Eye (tissue), 1 donor: ENCODE measurements at regions not wholly inside any gene's neighbourhood (a gene's known extent, or its start where the extent isn't known, plus 50 kb on each side); places are given as distances from the start of the nearest gene placed in this dataset.
"Not testable (repeated sequence)": the region's sequence is repeated elsewhere in the genome, so short reads cannot be mapped to it uniquely, and the experiment has no call there.

Experiments
- DNase-seq: peaks from one replicate; pipeline ENCODE4 v3.0.0-alpha.2; 2015

- not testable (repeated sequence) for DNase-seq
These were observed 116.2 kb downstream of the ADRA2C start for GRCh38 chr4:3882316-3882885.

DNA sequence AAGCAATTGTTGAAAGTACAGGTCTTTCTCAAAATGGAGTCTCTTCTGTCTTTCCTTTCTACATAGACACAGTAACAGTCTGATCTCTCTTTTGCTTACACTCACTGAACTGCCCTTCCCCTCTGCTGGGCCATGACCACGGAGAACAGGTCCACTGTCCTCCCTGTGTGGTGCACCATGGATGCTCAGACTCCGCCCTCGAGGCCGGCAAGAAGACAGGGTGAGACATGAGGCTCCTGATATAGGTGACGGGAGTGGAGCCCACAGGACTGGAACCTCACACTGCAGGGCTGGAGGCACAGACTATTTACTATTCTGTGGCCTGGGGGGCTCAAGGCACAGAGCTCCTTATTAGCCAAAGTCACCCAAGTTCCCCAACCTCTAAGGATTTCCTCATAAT, 118.1 kb downstream of the ADRA2C start:
- DNase-seq = not testable (repeated sequence)

DNA sequence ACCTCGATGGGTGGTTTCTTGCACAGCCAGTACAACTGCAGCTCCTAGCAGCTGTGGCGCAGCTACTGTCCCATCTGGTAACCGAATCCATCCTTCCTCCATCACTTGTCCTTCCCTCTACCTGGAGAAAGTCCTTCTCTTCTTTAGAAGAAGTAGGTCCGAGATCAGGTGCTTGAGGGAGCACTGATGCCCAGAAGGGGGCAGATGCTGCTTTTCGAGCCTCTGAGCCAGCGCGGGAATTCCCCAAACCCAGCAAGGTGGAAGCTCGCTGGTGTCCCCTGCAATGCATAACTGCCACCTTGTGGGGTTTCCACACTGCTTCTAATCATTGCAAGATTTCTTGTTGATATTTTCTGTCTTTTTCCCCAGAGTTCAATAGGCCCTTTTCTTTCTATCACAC, 127.4 kb downstream of the ADRA2C start:
- not testable (repeated sequence) for DNase-seq

DNA sequence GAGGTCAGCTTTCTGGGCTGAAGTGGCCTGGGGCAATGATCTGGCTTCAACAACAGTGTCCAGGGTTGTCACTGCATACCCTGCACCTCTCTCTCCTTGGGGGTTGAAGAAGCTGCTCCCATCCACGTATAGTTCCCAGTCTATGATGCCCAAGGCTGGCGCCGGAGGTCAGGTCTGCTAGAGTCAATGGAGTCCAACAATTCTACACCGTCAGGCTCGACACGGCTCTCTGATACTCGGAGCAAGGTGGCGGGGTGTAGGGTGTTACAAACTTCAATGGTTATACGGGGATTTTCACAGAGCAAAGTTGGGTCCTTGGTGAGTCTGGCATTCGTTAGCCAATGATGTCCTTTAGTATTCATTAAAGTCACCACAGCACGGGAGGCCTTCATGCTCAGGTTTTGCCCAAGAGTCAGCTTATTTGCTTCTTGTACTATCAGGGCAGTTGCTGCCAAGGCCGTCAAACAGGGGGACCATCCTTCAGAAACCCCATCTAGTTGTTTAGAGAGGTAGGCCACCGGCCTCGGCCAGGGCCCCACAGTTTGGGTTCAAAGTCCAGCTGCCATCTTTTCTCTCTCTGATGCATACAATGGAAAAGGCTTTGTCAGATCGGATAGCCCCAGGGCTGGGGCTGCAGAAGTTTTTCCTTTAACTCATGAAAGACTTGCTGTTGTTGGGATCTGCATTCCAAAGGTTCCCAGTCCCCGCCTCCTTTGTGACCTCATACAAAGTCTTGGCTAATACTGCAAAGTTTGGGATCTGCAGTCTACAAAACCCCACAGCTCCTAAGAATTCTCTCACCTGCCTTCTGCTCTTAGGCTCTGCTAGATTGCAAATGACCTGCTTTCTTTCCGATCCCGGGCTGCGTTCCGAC, 128.1 kb downstream of the ADRA2C start:
- DNase-seq = not testable (repeated sequence)

GRCh38 chr4:3896441-3896840, 130.3 kb downstream of the ADRA2C start:
- no peak for DNase-seq

DNA sequence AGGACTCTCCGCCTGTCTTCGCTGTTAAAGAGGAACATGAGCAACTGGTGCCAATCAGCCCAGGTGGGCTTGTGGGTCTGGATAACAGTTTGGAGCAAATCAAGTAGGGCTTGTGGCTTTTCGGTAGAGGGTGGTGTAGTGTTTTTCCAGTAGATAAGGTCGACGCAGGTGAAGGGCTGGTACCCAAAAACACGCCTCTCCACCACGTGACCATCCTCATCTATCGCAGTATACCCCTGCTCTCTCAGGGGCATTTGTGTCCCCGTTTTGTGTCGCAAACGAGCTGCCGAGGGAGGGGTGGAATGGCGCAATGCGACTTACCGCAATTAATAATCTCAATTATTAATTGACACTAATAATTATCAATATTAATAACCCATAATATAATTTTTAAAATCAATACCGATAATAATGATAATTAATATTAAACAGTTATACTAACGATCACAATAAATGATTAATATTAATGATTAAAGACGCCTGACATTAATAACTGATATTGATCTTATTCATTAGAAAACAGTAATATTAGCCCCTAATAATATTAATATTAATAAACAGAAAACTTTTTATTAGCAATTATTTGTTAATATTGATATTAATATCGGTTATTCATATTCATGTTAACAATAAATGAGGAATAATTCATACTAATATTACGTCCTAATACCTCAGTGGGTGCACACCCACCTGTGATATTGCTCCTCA, 130.8 kb downstream of the ADRA2C start:
- DNase-seq = not testable (repeated sequence)

GRCh38 chr4:3898098-3898497, 131.9 kb downstream of the ADRA2C start:
- DNase-seq = no peak

GRCh38 chr4:3898928-3899327, 132.7 kb downstream of the ADRA2C start:
- DNase-seq = not testable (repeated sequence)

DNA sequence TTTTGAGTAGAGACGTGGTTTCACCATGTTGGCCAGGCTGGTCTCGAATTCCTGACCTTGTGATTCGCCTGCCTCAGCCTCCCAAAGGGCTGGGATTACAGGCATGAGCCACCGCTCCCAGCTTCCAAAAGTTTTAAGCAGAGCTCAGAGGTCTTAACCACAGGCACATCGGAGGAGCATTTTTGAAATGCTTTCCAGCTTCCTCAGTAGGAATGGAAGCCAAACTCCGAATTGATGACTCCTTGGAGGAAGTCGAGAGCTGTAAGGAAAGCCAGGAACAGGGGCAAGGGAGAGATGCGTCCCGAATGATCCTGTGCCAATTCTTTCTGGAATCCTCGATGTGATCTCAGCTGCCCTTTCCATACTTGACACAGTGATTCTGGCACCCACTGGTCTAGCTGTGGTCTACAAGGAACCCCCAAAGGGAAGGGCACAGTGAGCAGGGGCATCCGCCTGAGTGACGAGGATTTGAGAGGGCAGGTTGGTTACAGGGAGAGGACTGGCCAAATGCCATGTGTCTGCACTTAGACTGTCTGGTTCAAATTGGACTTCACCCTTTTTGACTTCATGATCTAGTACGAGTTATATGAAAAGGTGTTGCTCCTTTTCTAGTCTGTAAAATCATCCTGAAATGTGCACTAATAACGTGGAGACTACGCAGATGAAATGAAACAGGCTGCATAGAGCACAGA, 138.2 kb downstream of the ADRA2C start:
- DNase-seq = not testable (repeated sequence)

DNA sequence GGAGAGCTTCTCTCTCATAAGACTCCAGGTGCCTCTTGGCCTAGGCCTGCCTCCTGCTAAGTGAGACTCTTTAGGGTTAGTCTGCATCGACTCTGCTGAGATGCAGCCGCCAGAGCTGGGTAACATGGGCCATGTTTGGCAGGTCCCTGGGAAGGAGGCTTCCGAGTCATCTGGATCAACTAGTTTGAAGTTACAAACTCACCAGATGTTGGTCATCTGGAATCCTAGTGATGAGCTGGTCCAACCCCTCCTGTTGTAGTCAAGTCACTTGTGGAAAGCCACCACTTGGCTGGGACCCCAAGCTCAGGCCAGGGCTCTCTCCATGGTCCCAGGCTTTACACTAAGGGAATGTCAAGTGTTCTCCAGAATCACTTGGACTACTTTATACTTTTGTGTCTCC, 143.4 kb downstream of the ADRA2C start:
- DNase-seq = not testable (repeated sequence)

GRCh38 chr4:3910161-3910950, 144.2 kb downstream of the ADRA2C start:
- not testable (repeated sequence) for DNase-seq

DNA sequence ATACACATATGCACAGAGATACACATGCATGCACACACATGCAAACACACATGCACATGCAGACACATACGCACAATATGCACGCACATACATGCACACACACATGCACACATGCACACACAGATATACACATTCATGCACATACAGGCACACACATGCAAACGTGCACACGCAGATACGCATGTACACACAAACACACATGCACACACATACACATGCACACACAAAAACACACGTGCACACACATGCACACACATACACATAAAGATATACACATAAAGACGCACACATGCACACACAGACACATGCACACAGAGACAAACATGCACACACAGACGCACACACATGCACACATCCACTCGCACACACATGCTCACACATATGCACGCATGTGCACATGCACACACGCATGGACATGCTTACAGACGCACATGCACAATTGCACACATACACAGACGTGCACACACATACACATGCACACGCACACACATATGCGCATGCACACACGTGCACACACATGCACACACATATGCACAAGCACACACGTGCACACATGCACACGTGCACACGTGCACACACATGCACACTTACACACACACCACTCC, 145.2 kb downstream of the ADRA2C start:
- DNase-seq = no peak

DNA sequence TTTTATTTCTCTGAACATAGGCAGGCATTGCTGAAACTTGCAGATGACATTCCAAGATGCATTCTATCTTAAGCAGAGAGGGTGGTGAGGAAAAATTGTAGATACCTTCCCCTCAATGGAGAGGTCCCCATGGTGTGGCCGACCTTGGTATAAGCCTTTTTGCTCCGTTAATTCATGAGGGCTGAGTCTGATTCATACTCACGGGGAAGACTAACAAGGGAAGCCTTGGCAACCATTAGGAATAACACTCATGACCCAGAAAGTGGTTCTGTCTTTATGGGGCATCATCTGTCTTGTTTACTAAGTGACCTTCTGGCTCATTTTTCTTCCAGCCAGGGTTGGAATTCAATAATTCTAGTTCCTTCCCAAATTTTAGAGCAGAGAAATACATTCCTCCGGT, 148.3 kb downstream of the ADRA2C start:
- peak; percentile 8 for DNase-seq

DNA sequence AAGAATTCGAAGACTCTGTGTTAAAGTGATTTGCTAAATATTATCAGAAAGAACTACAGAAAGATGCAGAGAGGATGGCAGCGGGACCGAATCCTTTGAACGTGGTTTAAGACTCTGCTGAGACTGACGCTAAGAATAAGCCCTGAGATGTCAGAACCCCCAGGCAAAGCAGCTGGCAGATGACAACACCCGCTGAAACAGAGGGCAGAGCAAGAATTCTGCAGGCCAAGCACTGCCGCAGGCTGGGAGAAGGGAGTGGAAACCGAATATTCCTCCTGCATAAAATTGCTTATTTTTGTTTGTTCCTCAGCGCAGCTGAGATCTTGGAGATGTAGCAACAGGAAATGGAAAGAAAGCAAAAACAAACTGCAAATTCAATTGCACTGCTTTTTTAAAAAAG, 153.3 kb downstream of the ADRA2C start:
- peak; percentile 26 for DNase-seq

DNA sequence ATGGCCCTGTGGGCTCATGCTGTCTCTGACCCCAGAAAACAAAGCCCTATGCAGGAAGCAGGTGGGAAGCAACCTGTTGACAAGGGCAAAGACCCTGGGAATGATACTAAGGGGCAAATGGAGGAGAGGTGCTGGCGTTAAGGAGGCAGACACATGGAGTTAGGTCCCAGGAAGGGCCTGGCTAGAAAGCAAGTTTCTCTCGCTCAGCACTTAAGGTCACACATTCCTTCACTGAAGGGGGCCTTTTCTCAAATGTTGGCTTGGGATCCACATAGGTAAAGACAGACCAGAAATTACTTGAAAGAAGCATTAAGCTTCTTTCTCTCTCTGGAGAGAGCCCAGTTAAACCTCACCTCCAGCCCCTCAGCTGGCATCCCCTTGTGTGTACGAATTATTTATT, 155.7 kb downstream of the ADRA2C start:
- not testable (repeated sequence) for DNase-seq

DNA sequence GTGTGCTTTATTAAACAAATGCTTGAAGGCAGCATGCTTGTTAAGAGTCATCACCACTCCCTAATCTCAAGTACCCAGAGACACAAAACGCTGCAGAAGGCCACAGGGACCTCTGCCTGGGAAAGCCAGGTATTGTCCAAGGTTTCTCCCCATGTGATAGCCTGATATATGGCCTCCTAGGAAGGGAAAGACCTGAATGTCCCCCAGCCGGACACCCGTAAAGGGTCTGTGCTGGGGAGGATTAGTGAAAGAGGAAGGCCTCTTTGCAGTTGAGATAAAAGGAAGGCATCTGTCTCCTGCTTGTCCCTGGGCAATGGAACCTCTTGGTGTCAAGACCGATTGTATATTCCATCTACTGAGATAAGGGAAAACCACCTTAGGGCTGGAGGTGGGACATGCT, 159.7 kb downstream of the ADRA2C start:
- not testable (repeated sequence) for DNase-seq

DNA sequence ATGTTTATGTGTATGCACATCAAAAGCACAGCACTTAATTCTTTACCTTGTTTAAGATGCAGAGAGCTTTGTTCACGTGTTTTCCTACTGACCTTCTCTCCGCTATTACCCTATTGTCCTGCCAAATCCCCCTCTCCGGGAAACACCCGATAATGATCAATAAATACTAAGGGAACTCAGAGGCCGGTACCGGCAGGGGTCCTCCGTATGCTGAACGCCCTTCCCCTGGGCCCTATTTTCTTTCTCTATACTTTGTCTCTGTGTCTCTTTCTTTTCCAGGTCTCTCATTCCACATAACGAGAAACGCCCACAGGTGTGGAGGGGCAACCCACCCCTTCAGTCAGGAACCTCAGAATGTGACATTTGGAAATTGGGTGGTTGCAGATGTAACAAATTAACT, 160.1 kb downstream of the ADRA2C start:
- not testable (repeated sequence) for DNase-seq

DNA sequence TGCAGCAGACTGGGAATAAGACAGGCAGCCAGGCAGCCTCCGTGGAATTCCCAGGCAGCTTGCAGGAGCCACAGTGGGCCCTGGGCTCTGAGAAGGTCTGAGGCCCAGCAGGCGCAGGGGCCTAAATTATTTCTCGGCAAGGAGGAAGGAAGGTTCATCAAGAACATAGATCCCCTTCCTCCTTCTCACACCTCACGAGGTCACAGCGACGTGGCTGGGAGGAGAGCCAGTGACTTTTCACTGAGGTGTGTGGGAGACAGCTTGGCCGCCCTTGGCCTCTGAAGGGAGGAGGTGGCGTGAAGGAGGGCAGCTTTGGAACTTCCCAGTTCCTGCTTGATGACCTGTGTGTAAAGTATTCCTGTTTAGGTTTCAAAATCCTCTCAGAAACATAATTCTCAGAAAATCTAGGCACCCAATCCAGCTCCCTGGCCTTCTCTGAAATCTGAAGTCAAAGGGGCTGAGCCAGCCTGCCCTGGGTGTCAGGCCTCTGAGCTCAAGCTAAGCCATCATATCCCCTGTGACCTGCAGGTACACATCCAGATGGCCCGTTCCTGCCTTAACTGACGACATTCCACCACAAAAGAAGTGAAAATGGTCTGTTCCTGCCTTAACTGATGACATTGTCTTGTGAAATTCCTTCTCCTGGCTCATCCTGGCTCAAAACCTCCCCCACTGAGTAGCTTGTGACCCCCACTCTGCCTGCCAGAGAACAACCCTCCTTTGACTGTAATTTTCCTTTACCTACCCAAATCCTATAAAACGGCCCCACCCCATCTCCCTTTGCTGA, 161.0 kb downstream of the ADRA2C start:
- not testable (repeated sequence) for DNase-seq

DNA sequence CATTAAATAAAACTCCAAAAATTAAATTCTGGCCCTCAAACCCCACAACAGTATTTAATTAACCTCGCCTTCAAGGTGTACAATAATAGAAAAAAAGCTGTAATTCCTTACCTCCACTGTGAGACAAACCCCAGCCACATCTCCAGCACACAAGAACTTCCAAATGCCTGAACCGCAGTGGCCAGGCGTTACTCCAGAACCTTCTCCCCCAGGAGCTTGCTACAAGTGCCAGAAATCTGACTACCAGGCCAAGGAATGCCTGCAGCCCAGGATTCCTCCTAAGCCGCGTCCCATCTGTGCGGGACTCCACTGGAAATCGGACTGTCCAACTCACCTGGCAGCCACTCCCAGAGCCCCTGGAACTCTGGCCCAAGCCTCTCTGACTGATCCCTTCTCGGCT, 163.2 kb downstream of the ADRA2C start:
- DNase-seq = not testable (repeated sequence)

DNA sequence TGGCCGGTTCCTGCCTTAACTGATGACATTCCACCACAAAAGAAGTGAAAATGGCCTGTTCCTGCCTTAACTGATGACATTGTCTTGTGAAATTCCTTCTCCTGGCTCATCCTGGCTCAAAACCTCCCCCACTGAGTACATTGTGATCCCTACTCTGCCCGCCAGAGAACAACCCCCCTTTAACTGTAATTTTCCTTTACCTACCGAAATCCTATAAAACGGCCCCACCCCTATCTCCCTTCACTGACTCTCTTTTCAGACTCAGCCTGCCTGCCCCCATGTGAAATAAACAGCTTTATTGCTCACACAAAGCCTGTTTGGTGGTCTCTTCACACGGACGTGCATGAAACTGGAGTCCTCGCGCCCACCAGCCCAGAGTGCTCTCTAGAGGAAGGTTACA, 166.5 kb downstream of the ADRA2C start:
- not testable (repeated sequence) for DNase-seq

- not testable (repeated sequence) for DNase-seq
These were observed 169.2 kb downstream of the ADRA2C start for GRCh38 chr4:3935406-3935805.
